ENCODE measurements at regions not wholly inside any gene's neighbourhood (a gene's known extent, or its start where the extent isn't known, plus 50 kb on each side); places are given as distances from the start of the nearest gene placed in this dataset.

GRCh38 chr21:32162727-32163320 is 116.0 kb downstream of the MIS18A start:
- TF ChIP-seq CTCF (IDR thresholded peaks at IDR 0.05) (no peak), POLR2A (IDR thresholded peaks at IDR 0.05) (no peak)
